Activated naive CD4-positive, alpha-beta T cell treated with anti-CD3 and anti-CD28 coated beads, Interleukin-2, amount 50 U/mL, for 24 hours (primary cell): ENCODE measurements at regions not wholly inside any gene's neighbourhood (a gene's known extent, or its start where the extent isn't known, plus 50 kb on each side); places are given as distances from the start of the nearest gene placed in this dataset.
"Not testable (repeated sequence)": the region's sequence is repeated elsewhere in the genome, so short reads cannot be mapped to it uniquely, and the experiment has no call there.

Source experiments
- H3K27ac Mint-ChIP-seq: one replicate; pipeline ENCODE4 v1.8.0; 2021; ENCODE audit warnings: mild to moderate bottlenecking, mixed read lengths
- H3K27me3 Mint-ChIP-seq: one replicate; pipeline ENCODE4 v1.8.0; 2021; ENCODE audit warnings: mixed read lengths
- H3K36me3 Mint-ChIP-seq: one replicate; pipeline ENCODE4 v1.8.0; 2021; ENCODE audit warnings: mixed read lengths
- H3K4me1 Mint-ChIP-seq: one replicate; pipeline ENCODE4 v1.8.0; 2021; ENCODE audit warnings: mixed read lengths
- H3K4me3 Mint-ChIP-seq: one replicate; pipeline ENCODE4 v1.8.0; 2021; ENCODE audit warnings: mild to moderate bottlenecking, mixed read lengths
- H3K9me3 Mint-ChIP-seq: one replicate; pipeline ENCODE4 v1.8.0; 2021; ENCODE audit warnings: mixed read lengths

GRCh38 chr10:9076066-9076465 lies 1021.6 kb downstream of the GATA3 start:
- Mint-ChIP-seq H3K27me3 (no peaks in the 10 kb centered on the region), H3K4me1 (peaks cover 5% of the 10 kb centered on the region), H3K27ac (no peak overlapping the region), H3K4me3 (no peak overlapping the region), H3K9me3 (no peaks in the 10 kb centered on the region), H3K36me3 (no peaks in the 10 kb centered on the region)

DNA sequence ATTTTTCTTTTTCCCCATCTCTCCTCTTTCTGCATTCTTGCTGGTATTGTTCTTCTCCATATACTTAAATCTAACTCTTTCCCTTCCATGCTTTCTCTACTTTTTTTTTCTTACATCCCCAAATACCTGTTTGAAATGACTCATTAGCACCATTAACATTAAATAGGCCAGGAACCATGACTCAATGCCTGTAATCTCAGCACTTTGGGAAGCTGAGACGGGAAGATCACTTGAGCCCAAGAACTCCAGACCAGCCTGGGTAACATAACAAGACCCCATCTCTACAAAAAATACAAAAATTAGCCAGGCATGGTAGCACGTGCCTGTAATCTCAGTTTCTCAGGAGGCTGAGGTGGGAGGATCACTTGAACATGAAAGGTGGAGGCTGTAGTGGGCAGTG lies 1026.8 kb downstream of the GATA3 start:
- Mint-ChIP-seq H3K4me3 (no peak overlapping the region), H3K27ac (no peak overlapping the region), H3K9me3 (peaks cover 8% of the 10 kb centered on the region), H3K27me3 (no peaks in the 10 kb centered on the region), H3K4me1 (peaks cover 14% of the 10 kb centered on the region), H3K36me3 (no peaks in the 10 kb centered on the region)

DNA sequence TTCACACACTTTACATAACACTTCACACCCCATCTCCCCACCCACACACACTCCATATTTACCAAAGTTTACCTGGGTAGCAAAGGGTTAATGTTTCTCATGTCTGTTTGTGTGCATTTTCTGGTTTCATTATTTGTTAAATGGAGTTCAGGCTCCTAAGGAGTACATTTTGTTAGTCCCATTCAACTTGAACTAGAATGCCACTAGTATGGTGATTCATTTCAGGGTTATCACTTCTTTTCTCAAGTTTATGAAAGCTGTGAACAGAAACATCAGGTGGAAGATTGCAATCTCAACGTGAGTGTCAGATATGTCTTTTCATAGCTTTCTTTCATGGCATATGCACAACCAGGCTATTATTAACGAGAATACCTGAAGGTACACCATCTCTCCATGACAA lies 1027.5 kb downstream of the GATA3 start:
- Mint-ChIP-seq H3K36me3 (no peaks in the 10 kb centered on the region), H3K9me3 (peaks cover 8% of the 10 kb centered on the region), H3K27me3 (no peaks in the 10 kb centered on the region), H3K4me1 (peaks cover 12% of the 10 kb centered on the region), H3K4me3 (no peak overlapping the region), H3K27ac (no peak overlapping the region)

DNA sequence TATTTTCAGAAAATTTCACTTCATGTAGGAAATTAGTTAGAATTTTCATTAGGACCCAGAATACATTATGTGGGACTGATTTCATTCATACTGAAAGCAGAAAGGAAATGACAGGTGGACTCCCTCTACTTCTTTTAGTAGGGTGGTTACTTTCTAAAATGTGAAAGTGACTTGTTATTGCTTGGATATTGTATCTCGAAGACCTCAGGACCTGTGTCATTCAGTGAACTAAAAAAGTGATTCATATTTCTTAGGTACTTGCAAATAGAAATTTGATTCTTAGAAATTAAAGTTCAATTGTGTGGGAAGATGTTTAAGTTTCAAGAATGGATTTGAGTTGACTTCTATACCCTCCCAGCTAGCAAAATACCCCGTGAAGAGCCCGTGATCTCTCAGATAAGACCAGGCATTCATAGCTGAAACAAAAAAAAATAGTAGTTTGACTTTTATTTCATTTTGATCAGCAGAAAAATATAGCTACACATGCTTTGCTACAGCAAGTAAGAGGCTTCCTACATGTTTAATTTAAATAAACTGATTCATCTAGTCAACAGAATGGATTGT lies 1037.1 kb downstream of the GATA3 start:
- Mint-ChIP-seq H3K36me3 (no peaks in the 10 kb centered on the region), H3K4me3 (peak overlapping the region; percentile 23), H3K27me3 (no peaks in the 10 kb centered on the region), H3K27ac (peak overlapping the region; percentile 53), H3K4me1 (peaks cover 26% of the 10 kb centered on the region), H3K9me3 (no peaks in the 10 kb centered on the region)

GRCh38 chr10:9096288-9096687 lies 1041.8 kb downstream of the GATA3 start:
- Mint-ChIP-seq H3K4me1 (peaks cover 42% of the 10 kb centered on the region), H3K36me3 (no peaks in the 10 kb centered on the region), H3K27ac (peak overlapping the region; percentile 64), H3K27me3 (no peaks in the 10 kb centered on the region), H3K4me3 (peak overlapping the region; percentile 35), H3K9me3 (no peaks in the 10 kb centered on the region)

DNA sequence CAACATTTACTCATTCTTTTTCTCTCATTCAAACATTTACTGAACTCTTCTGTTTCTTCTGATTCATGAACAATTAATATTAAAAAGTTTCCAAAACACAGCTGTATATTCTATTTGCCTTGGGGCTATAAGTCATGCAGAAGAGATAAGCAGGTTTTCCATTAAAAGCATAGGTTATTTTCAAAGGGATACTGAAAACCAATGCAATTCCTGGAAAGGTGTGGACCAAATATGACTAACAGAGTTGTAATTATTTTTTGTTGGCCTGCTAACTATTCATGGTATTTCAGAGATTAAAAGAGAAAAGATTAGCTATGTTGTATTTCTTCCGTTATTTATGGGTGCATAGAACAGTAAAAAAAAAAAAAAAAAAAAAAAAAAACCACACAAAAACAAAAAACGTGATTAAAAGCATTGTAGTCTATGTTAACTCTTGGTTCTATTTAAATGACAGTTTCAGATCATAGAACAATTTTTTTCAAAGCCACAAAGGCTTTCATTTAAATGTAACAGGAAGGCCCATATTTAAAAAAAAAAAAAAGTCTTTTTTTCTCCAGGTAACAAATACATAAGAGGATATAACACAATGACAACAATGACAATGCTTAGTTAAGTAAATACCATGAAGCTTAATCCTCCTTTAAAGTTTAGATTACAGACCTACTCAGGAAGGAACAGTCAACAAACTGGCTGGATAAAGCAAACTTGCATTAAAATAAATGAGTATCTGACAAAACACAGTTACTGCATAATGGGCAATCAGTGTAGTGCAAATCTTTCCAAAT lies 1042.9 kb downstream of the GATA3 start:
- Mint-ChIP-seq H3K27me3 (no peaks in the 10 kb centered on the region), H3K4me1 (peaks cover 36% of the 10 kb centered on the region), H3K4me3 (no peak overlapping the region), H3K9me3 (no peaks in the 10 kb centered on the region), H3K36me3 (no peaks in the 10 kb centered on the region), H3K27ac (peak overlapping the region; percentile 41)

GRCh38 chr10:9097991-9098306 lies 1043.5 kb downstream of the GATA3 start:
- Mint-ChIP-seq H3K27ac (no peak overlapping the region), H3K36me3 (no peaks in the 10 kb centered on the region), H3K4me1 (peaks cover 32% of the 10 kb centered on the region)

DNA sequence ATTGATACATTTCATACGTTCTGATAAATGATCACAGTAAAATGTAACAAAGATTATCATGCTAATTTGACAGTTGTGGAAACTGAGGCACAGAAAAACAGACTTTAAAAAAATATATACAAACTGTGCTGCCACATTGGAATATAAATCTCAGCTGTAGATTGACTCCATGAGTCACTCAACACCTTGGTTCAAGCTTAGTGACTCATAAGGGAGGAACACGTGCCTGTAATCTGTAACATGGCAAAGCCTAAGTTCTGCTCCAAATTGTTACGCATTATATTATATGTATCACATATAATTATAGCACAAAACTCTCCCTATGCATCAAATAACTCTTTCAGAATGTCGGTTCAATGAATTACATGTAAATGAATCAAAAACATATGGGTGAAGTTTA lies 1047.5 kb downstream of the GATA3 start:
- Mint-ChIP-seq H3K27me3 (no peaks in the 10 kb centered on the region), H3K4me3 (no peak overlapping the region), H3K4me1 (peaks cover 15% of the 10 kb centered on the region), H3K27ac (no peak overlapping the region), H3K36me3 (no peaks in the 10 kb centered on the region), H3K9me3 (no peaks in the 10 kb centered on the region)

More at GRCh38 chr10:9097991-9098306, 1043.5 kb downstream of the GATA3 start:
- Mint-ChIP-seq H3K27me3 (no peaks in the 10 kb centered on the region), H3K4me3 (no peak overlapping the region), H3K9me3 (no peaks in the 10 kb centered on the region)

DNA sequence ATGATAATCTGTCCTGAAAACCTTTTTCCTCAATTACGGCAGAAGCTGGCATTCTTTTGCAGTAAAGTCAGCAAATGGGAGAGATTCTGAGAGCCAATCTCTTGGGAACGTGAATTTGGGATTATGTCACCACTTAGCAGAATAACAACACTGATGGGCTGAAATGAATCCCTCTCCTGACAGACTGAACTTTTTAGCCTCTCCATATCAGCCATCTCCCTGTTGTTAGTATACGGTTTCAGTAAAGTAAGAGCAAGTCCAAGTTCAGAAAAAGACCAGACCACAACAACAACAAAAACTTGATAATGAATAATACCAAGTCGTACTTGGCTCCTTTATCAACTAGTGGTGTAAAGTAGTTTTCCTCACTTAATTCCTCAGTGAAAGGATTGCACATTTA lies 1048.8 kb downstream of the GATA3 start:
- Mint-ChIP-seq H3K4me3 (no peak overlapping the region), H3K9me3 (no peaks in the 10 kb centered on the region), H3K27me3 (no peaks in the 10 kb centered on the region), H3K36me3 (no peaks in the 10 kb centered on the region), H3K4me1 (peaks cover 14% of the 10 kb centered on the region), H3K27ac (no peak overlapping the region)

DNA sequence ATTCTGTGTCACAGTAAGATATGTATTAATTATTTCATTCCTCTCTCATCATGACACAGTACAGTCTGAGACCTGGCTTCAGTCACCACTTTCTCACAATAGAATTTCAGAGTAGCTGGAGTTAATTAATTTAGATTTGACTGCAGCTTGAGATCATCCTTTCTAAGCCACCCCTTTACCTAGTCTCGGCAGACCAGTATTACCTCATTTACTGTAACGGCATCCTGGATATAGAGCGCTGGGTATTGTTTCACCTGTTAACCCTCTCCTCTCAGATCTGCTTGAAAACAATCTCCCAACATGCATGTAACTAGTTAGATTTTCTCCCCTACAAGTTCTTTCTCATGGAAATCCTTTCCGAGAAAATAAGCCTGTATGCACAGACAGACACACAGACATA lies 1057.5 kb downstream of the GATA3 start:
- H3K4me3 Mint-ChIP-seq: no peak overlapping the region

DNA sequence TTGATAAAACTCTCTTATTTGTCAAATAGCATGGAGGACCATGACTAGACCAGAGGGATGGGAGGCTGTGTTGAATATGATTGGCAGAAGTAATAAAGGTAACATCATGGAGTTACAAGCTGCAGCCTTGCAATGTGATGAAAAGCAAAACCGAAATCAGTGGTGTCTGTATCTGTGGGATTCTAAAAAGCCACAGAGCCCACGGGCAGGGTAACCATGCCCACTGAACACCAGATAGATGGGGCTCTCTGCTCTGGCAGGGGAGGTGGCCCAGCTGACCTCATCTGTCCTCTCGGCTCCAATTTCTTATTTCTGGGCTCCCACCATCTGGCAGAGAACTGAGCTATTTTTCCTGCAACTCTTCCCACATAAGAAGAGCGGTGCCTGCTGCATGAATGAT lies 1072.2 kb downstream of the GATA3 start:
- Mint-ChIP-seq H3K4me1 (no peaks in the 10 kb centered on the region), H3K36me3 (no peaks in the 10 kb centered on the region), H3K27ac (no peak overlapping the region), H3K4me3 (no peak overlapping the region), H3K27me3 (no peaks in the 10 kb centered on the region), H3K9me3 (peaks cover 2% of the 10 kb centered on the region)

More for the DNA sequence above, 1057.5 kb downstream of the GATA3 start:
- no peaks in the 10 kb centered on the region for H3K9me3 Mint-ChIP-seq
- H3K36me3 Mint-ChIP-seq: no peaks in the 10 kb centered on the region
- no peak overlapping the region for H3K27ac Mint-ChIP-seq
- H3K4me1 Mint-ChIP-seq: peaks cover 10% of the 10 kb centered on the region
- H3K27me3 Mint-ChIP-seq: no peaks in the 10 kb centered on the region

GRCh38 chr10:9137368-9137767 lies 1082.9 kb downstream of the GATA3 start:
- Mint-ChIP-seq H3K27ac (no peak overlapping the region), H3K4me1 (no peaks in the 10 kb centered on the region), H3K27me3 (no peaks in the 10 kb centered on the region), H3K9me3 (no peaks in the 10 kb centered on the region), H3K4me3 (no peak overlapping the region), H3K36me3 (peaks cover 2% of the 10 kb centered on the region)

- H3K36me3 Mint-ChIP-seq, H3K4me3 Mint-ChIP-seq, H3K27me3 Mint-ChIP-seq, H3K27ac Mint-ChIP-seq, H3K9me3 Mint-ChIP-seq, H3K4me1 Mint-ChIP-seq: not testable (repeated sequence)
Measured at GRCh38 chr10:9138829-9139228, 1084.3 kb downstream of the GATA3 start.

DNA sequence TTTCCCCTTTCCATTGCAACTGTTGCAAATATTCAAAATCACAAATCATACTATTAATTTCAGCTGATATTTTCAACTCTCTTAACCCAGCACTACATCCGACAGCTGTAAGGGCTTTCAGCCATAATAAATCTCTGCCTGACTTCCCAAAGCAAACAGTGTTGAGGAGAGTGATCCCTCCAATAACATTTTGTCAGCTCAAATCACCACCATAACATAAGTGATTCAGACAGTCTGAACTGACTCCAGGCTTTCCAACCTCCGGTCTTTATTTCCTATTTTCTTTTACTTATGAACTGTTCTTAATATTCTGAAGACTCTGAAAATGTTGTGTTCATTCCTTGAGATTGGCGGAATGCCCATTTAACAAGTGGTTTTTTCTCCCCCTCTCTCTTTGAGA lies 1085.9 kb downstream of the GATA3 start:
- Mint-ChIP-seq H3K4me3 (no peak overlapping the region), H3K4me1 (no peaks in the 10 kb centered on the region), H3K36me3 (peaks cover 2% of the 10 kb centered on the region), H3K9me3 (no peaks in the 10 kb centered on the region), H3K27me3 (no peaks in the 10 kb centered on the region), H3K27ac (no peak overlapping the region)

DNA sequence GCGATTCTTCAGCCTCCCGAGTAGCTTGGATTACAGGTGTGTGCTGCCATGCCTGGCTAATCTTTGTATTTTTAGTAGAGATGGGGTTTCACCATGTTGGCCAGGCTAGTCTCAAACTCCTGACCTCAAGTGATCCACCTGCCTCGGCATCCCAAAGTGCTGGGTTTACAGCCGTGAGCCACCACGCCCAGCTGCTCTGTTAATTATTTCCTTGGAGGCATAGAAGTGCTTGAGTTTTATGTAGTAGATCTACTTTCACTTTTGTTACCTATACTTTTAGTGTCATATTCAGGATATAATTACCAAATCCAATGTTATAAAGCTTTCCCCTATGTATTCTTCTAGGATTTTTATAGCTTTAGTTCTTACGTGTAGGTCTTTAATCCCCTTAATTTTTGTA lies 1093.0 kb downstream of the GATA3 start:
- Mint-ChIP-seq H3K9me3 (peaks cover 7% of the 10 kb centered on the region), H3K27ac (no peak overlapping the region), H3K27me3 (peaks cover 2% of the 10 kb centered on the region), H3K4me3 (no peak overlapping the region), H3K36me3 (no peaks in the 10 kb centered on the region), H3K4me1 (no peaks in the 10 kb centered on the region)

GRCh38 chr10:9149134-9149533 lies 1094.6 kb downstream of the GATA3 start:
- no peaks in the 10 kb centered on the region for H3K36me3 Mint-ChIP-seq
- H3K9me3 Mint-ChIP-seq: peaks cover 7% of the 10 kb centered on the region
- H3K27me3 Mint-ChIP-seq: peaks cover 2% of the 10 kb centered on the region
- no peak overlapping the region for H3K27ac Mint-ChIP-seq
- no peak overlapping the region for H3K4me3 Mint-ChIP-seq
- H3K4me1 Mint-ChIP-seq: no peaks in the 10 kb centered on the region

DNA sequence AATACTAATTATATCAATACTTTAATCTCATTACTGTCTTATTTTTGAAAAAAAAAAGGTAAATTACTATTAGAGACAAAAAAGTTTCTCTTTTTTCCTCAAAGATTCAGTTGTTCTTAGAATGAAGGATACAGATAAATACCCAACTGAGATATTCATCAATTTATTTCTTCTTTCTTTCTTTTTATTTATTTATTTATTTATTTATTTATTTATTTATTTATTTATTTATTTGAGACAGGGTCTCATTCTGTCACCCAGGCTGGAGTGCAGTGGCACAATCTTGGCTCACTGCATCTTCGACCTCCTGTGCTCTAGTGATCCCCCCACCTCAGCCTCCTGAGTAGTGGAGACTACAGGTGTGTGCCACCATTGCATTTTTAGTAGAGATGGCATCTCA lies 1098.6 kb downstream of the GATA3 start:
- not testable (repeated sequence) for H3K4me1 Mint-ChIP-seq, H3K36me3 Mint-ChIP-seq, H3K4me3 Mint-ChIP-seq, H3K27ac Mint-ChIP-seq, H3K27me3 Mint-ChIP-seq, H3K9me3 Mint-ChIP-seq
